Fibroblast of peridontal ligament (primary cell): ENCODE measurements at regions not wholly inside any gene's neighbourhood (a gene's known extent, or its start where the extent isn't known, plus 50 kb on each side); places are given as distances from the start of the nearest gene placed in this dataset.

Experiments used
- DNase-seq: peaks from one replicate; pipeline ENCODE4 v3.0.0-alpha.2; 2010; ENCODE audit errors: extremely low read depth

DNA sequence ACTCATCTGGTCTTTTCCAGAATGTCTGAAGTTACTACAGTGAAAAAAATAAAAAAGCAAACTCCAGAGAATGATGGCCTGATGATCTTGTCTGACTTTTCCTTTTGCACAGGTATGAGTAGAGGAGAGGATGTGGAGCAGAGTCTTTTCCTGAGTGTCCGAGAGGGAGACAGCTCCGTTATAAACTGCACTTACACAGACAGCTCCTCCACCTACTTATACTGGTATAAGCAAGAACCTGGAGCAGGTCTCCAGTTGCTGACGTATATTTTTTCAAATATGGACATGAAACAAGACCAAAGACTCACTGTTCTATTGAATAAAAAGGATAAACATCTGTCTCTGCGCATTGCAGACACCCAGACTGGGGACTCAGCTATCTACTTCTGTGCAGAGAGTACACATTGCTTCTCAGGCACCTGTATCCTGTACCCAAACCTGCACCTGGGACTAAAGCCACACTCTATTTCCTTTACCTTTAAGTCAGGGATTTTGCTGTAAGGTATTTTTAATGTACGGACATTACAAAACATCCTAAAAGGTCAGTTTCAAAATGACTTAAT lies 75.8 kb upstream of the OR4E1 start:
- DNase-seq = no peak

DNA sequence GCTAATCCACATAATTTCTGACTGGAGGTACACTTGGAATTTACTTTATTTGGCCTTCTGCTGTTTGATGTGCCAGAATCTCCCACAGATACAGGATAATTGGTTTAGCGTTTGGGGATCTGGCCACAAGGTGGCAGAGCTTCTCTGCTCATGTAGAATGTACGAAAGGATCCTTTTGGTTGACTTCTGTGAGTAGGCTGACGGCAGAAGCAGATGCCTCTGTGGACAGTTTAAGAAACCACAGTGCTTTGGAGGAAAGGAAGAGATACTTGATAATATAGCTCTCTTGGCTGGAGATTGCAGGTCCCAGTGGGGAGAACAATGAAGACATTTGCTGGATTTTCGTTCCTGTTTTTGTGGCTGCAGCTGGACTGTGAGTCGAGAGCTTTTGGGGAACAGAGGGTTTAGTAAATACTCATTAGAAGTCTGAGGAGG lies 75.3 kb upstream of the OR4E1 start:
- peak; percentile 1 for DNase-seq

DNA sequence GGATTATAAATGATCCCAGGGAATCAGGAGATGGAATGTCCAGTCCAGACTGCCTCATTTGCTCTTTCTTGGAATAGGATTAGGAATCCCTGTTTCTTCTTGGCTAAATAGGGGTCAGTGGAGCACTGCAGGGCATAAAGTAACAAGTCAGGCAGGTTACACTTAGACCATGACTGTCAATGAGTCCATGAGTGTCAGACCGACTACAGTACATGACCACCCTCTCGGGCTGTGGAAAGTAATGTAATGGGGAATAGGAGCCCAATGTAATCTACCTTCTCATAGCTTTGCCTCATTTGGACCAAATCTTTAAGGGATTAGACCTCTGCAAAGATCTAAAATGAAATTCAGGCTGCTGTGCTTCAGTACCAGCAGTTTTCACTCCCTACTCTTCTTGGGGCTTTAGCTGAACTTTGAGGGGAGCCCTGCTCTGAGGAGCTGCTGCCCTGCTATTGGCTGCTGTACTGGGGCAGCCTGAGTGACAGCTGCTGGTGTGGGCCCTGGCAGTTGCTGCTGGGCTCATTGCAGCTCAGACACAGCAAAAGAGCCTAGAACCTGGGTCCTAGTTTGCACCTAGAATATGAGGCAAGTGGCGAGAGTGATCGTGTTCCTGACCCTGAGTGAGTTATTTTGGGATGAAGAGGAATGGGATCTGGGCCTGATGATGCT lies 62.2 kb upstream of the OR4E1 start:
- DNase-seq = no peak

DNA sequence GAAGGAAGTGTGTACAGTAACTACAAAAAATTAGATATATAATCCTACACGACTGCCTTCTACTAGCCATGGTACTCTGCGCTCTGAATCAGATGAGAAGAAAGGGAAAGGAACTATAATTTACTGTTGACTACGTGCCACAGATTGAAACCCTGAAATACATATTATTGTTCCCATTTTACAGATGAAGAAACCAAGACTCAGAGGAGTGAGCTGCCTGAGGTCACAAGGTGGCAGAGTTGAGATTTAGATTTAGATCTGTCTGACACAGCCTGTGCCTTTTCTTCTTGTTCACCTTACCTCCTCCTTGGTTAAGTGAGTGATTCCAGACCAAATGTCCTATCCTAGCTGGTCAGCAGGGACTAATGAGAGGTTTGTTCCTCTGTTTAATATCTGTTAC lies 61.6 kb upstream of the OR4E1 start:
- no peak for DNase-seq

DNA sequence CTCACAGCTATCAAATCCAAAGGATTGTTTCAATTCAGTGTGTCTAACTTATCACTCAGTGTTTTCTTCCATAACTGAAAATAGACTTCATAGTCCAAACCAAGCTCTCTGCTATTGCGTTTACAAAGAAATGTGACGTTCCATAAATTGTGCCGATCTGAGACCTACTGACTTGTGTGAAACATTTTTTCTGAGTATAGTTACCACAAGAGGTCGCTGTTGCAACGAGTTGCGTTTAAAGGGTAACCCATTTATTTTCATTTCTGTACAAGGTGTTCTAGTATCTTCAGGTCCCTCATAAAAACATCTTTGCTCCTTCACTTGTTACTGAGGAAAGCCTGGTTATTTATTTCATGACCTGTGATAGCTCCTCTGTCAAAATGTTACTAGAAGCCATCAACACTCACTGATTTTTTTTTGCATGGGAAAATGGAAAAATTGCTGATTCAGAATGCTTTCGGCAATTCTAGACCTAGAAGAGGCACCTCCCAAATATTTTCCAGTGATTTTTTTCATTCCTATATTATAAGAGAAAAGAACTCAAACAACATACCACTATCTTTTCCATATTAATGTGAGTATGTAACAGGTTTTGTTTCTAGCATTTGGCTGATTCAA lies 60.9 kb upstream of the OR4E1 start:
- DNase-seq = peak; percentile 1

DNA sequence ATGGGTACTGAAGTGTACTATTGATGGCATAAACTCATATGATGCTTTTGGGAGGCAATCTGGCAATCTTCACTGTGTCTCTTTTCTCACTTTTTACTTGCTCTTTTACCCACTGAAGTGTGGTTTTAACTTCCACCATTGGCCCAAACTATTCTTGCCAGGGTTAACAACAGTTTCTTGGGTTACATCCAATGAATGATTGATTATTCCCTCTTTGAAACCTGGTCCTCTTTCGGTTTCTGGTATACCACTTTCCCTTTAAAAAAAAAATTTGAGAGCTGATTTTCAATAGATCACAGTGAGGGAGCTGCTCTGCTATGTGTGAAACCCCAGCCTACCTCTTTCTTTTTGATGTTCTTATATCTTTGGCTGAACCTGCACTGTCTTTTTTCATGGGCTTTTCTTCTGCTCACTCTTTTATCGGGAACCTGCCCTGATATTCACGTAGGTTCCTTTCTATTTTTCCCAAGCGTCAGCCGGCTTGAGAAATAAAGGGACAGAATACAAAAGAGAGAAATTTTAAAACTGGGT lies 56.1 kb upstream of the OR4E1 start:
- no peak for DNase-seq

DNA sequence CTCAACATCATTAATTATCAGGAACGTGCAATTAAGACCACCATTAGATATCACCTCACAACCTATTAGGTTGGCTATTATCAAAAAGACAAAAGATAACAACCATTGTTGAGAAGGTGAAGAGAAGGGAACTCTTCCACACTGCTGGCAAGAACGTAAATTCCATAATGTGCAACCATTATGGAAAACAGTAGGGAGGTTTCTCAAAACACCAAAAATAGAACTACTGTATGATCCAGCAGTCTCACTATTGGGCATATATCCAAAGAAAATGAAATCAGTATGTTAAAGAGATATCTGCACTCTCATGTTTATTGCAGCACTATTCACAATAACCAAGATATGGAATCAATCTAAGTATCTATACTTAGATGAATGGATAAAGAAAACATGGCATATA lies 51.6 kb upstream of the OR4E1 start:
- DNase-seq = no peak

DNA sequence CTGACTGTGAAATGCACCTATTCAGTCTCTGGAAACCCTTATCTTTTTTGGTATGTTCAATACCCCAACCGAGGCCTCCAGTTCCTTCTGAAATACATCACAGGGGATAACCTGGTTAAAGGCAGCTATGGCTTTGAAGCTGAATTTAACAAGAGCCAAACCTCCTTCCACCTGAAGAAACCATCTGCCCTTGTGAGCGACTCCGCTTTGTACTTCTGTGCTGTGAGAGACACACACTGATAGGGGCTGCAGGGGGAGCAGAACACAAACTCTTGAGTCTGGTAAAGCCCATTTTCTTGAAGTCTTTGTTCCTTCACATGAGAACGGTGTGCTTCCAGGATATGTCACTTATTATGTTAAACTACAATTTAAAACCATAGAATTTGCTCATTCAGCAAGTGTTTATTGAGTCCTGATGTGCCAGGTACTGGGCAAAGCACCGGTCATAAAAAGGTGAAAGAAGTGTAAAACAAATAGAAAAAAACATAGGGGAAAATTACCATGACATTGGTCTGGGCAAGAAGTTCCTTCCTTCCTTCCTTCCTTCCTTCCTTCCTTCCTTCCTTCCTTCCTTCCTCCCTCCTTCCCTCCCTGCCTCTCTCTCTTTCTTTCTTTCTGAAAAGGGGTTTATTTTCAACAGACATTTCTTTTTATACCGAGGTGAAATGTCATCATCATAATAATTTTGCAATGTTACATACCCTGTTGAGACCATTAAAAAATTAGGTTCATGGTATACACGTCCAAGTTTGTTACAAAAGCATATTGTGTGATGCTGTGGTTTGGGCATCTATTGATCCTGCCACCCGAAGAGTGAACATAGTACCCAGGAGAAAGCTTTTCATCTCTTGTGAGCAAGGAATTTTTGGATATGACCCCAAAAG lies 50.7 kb upstream of the OR4E1 start:
- no peak for DNase-seq

DNA sequence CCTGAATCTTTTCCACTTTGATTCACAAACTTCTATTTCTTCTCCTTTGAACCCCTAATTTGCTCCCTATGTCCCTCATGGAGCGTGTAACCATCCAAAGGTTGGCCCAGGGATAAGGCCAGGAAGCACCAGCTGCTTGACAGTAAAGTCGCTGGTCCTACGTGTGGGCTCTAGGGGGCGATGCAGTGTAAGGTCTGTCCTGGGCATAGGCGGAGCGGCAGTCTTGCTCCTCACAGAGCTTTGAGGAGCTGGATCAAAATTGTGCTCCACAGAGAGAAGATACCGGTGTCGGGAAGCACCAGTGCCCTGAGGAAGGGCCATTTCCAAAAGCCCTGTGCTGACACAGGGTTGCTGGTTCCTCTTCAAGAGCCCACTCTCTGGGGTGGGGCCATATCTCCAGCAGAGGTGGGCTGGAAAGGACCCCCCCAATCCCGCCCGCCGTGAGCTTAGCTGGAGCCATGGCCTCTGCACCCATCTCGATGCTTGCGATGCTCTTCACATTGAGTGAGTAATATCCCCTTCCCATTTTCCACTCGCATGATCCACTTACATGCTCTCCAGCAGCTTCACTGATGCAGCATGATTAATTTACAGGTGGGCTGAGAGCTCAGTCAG lies 49.9 kb upstream of the OR4E1 start:
- no peak for DNase-seq
